GM10248 (cell line): ENCODE measurements at regions not wholly inside any gene's neighbourhood (a gene's known extent, or its start where the extent isn't known, plus 50 kb on each side); places are given as distances from the start of the nearest gene placed in this dataset.

ENCODE experiments used
- CTCF ChIA-PET: fragments of 300-600 bp; sonication (Branson Sonifier 250); formaldehyde crosslinking; extraction: SDS; loops from one replicate; lab custom pipeline; 2021; ENCODE audit warnings: antibody characterized with exemption; lab: Yijun Ruan, JAX
- POLR2A ChIA-PET: fragments of 350-650 bp; sonication (Branson Sonifier 250); formaldehyde crosslinking; extraction: SDS; loops from one replicate; lab custom pipeline; 2020; ENCODE audit warnings: antibody characterized with exemption; lab: Yijun Ruan, JAX
- DNase-seq: peaks from one replicate; pipeline ENCODE4 v3.0.0; 2012; ENCODE audit errors: extremely low spot score
- CTCF ChIP-seq: IDR thresholded peaks from 2 replicates; pipeline ENCODE4 v1.5.1; 2012; ENCODE audit warnings: mild to moderate bottlenecking, low read depth; ENCODE audit errors: extremely low read depth, missing control alignments, control extremely low read depth

- ChIA-PET POLR2A (no interaction called here), CTCF (no interaction called here)
- no peak for DNase-seq
- TF ChIP-seq CTCF = no peak
These were observed 60.3 kb downstream of the CHRD start for GRCh38 chr3:184440151-184440550.

- DNase-seq = no peak
- POLR2A ChIA-PET = no interaction called here
- CTCF ChIA-PET = no interaction called here
- TF ChIP-seq CTCF = no peak
These were observed 61.5 kb downstream of the CHRD start for GRCh38 chr3:184441202-184441900.

- CTCF ChIA-PET = interaction anchor here (0.9 to 1.1 kb wide), 3 partner anchors 16 to 70 kb away, joined by 3 to 6 read pairs (median 3); no protein-coding TSS in a partner anchor
- DNase-seq = no peak
- TF ChIP-seq CTCF = no peak
- POLR2A ChIA-PET = no interaction called here
These were observed 63.5 kb downstream of the CHRD start for GRCh38 chr3:184443364-184443763.

GRCh38 chr3:184443831-184444230 lies 64.0 kb downstream of the CHRD start:
- CTCF ChIA-PET = interaction anchor here (0.9 to 1.1 kb wide), 3 partner anchors 17 to 70 kb away, joined by 3 to 6 read pairs (median 3); no protein-coding TSS in a partner anchor

GRCh38 chr3:184448321-184449160 lies 68.7 kb downstream of the CHRD start:
- no peak for DNase-seq
- ChIA-PET CTCF (no interaction called here), POLR2A (no interaction called here)
- no peak for TF ChIP-seq CTCF

More at GRCh38 chr3:184443831-184444230, 64.0 kb downstream of the CHRD start:
- no peak for DNase-seq
- TF ChIP-seq CTCF = no peak
- POLR2A ChIA-PET = no interaction called here

GRCh38 chr3:184449161-184449515 lies 69.3 kb downstream of the CHRD start:
- CTCF ChIA-PET = interaction anchor here (1.4 kb wide), 1 partner anchor 65 kb away, joined by 3 read pairs; no protein-coding TSS in a partner anchor

More at GRCh38 chr3:184449161-184449515, 69.3 kb downstream of the CHRD start:
- POLR2A ChIA-PET = no interaction called here
- TF ChIP-seq CTCF = no peak
- no peak for DNase-seq
